GM12878 (cell line): ENCODE measurements at regions not wholly inside any gene's neighbourhood (a gene's known extent, or its start where the extent isn't known, plus 50 kb on each side); places are given as distances from the start of the nearest gene placed in this dataset.
"Not testable (repeated sequence)": the region's sequence is repeated elsewhere in the genome, so short reads cannot be mapped to it uniquely, and the experiment has no call there.

Experiments
- ATAC-seq: fragments of 200-7000 bp; cut with Tn5 transposase; 3 replicates; pipeline ENCODE4 v1.9.1; 2020; ENCODE audit warnings: mild to moderate bottlenecking, moderate library complexity
- BruUV-seq: library from RNA; stranded (reverse); fragments of 400-500 nt; replicated peaks from 2 replicates; lab custom pipeline; 2021; lab: Mats Ljungman, UMichigan
- CTCF ChIA-PET: fragments of 300-600 bp; sonication (Branson Sonifier 250); formaldehyde crosslinking; extraction: SDS; loops from one replicate; lab custom pipeline; 2021; ENCODE audit warnings: inconsistent platforms; lab: Yijun Ruan, JAX
- POLR2A ChIA-PET: fragments of 350-600 bp; formaldehyde crosslinking; extraction: SDS; loops from one replicate; lab custom pipeline; 2021; ENCODE audit warnings: inconsistent platforms; lab: Charles Lee
- RAD21 ChIA-PET: fragments of 300-600 bp; sonication (Branson Sonifier 250); formaldehyde crosslinking; loops from one replicate; lab custom pipeline; 2023; ENCODE audit warnings: antibody characterized with exemption; ENCODE audit not compliant: unreplicated experiment; lab: Charles Lee
- SMC1A ChIA-PET: fragments of 300-600 bp; sonication (Branson Sonifier 250); formaldehyde crosslinking; loops from one replicate; lab custom pipeline; 2023; ENCODE audit not compliant: unreplicated experiment, uncharacterized antibody; lab: Charles Lee
- DNase-seq: peaks from one replicate; pipeline ENCODE4 v3.0.0-alpha.2; 2011; ENCODE audit warnings: low read depth, low spot score
- FAIRE-seq: peaks from 3 replicates; lab custom pipeline; 2011; peaks lifted over from hg19 to GRCh38; lab: Jason Lieb, UNC
- H2AFZ ChIP-seq: 2 replicates; pipeline ENCODE4 v1.6.0; 2011; ENCODE audit warnings: low read depth, low read length, control low read depth; ENCODE audit not compliant: control insufficient read depth
- H3K27ac ChIP-seq: 2 replicates; pipeline ENCODE4 v1.5.1; 2011; ENCODE audit warnings: control low read depth; ENCODE audit not compliant: control insufficient read depth, insufficient read depth
- H3K27me3 ChIP-seq, 2 experiments: replicated peaks in 1 of 2; 2 replicates each; pipeline versions ENCODE4 v1.6.0 to v1.6.1; 2011; ENCODE audit warnings: low read length in 1 of 2; ENCODE audit not compliant: control insufficient read depth in 2 of 2, insufficient read depth in 2 of 2
- H3K36me3 ChIP-seq, 2 experiments: 2 replicates each; pipeline ENCODE4 v1.5.1; 2011; ENCODE audit warnings: low read length in 1 of 2; ENCODE audit not compliant: control insufficient read depth in 2 of 2, insufficient read depth in 2 of 2
- H3K4me1 ChIP-seq: 2 replicates; pipeline ENCODE4 v1.6.1; 2011; ENCODE audit warnings: mild to moderate bottlenecking, low read length, moderate library complexity, mixed read lengths; ENCODE audit not compliant: control insufficient read depth, insufficient read depth
- H3K4me2 ChIP-seq: 2 replicates; pipeline ENCODE4 v1.6.0; 2011; ENCODE audit warnings: control low read depth; ENCODE audit not compliant: control insufficient read depth, insufficient read depth
- H3K4me3 ChIP-seq: fragments of 200-600 bp; sonication (generic); 2 replicates; pipeline ENCODE4 v1.5.1; 2016
- H3K79me2 ChIP-seq: 2 replicates; pipeline ENCODE4 v1.6.0; 2011; ENCODE audit warnings: low read length; ENCODE audit not compliant: control insufficient read depth, insufficient read depth
- H3K9ac ChIP-seq: 2 replicates; pipeline ENCODE4 v1.8.0; 2011; ENCODE audit warnings: low read length, control low read depth, mixed read lengths; ENCODE audit not compliant: control insufficient read depth, insufficient read depth
- H3K9me3 ChIP-seq: replicated peaks from 3 replicates; pipeline ENCODE4 v1.5.1; 2011; ENCODE audit warnings: mild to moderate bottlenecking, low read length; ENCODE audit not compliant: control insufficient read depth, insufficient read depth
- H4K20me1 ChIP-seq: 2 replicates; pipeline ENCODE4 v1.6.0; 2011; ENCODE audit not compliant: control insufficient read depth, insufficient read depth
- LARP7 ChIP-seq: fragments of 450-650 bp; IDR thresholded peaks from 2 replicates; pipeline ENCODE4 v1.6.1; 2017; ENCODE audit warnings: mild to moderate bottlenecking
- NFYA ChIP-seq: IDR thresholded peaks from 2 replicates; pipeline ENCODE4 v1.6.1; 2011; ENCODE audit warnings: low read depth, mild to moderate bottlenecking, low read length, improper control_type of control experiment, borderline replicate concordance
- NR2C1 ChIP-seq: fragments of 450-650 bp; IDR thresholded peaks from 2 replicates; pipeline ENCODE4 v1.6.1; 2017; ENCODE audit warnings: antibody characterized with exemption, mild to moderate bottlenecking, moderate library complexity
- PAX5 ChIP-seq: IDR thresholded peaks from 2 replicates; pipeline ENCODE4 v1.6.1; 2011; ENCODE audit warnings: low read depth, low read length, borderline replicate concordance
- PAX8 ChIP-seq: fragments of 450-650 bp; IDR thresholded peaks from 2 replicates; pipeline ENCODE4 v1.6.1; 2017; ENCODE audit warnings: mild to moderate bottlenecking, moderate library complexity
- SUPT20H ChIP-seq: IDR thresholded peaks from 2 replicates; pipeline ENCODE4 v1.6.1; 2011; ENCODE audit warnings: low read depth, mild to moderate bottlenecking, low read length, moderate library complexity, borderline replicate concordance; ENCODE audit not compliant: control insufficient read depth
- ZNF687 ChIP-seq: fragments of 450-650 bp; IDR thresholded peaks from 2 replicates; pipeline ENCODE4 v1.6.1; 2017; ENCODE audit warnings: mild to moderate bottlenecking, moderate library complexity
- WGBS: methylation state at CpG from one replicate; pipeline ENCODE4 v1.1.6; 2016; ENCODE audit warnings: low lambda C conversion rate; ENCODE audit not compliant: insufficient replicate concordance, insufficient coverage; ENCODE audit errors: missing lambda C conversion rate; 5-methylcytosine and 5-hydroxymethylcytosine counted together
- in situ Hi-C: fragments of 300-500 bp; cut with MboI; formaldehyde crosslinking; loops from 9 replicates; pipeline ENCODE4 v1.14.3; 2018; ENCODE audit warnings: mixed read lengths
- intact Hi-C: fragments of 100-400 bp; cut with micrococcal nuclease; formaldehyde crosslinking; loops from one replicate; pipeline ENCODE4 v1.14.2; 2022; ENCODE audit not compliant: unreplicated experiment
- TF ChIP-seq, protein P1 (sequence below): fragments of 450-650 bp; IDR thresholded peaks from 2 replicates; pipeline ENCODE4 v1.6.1; 2016; ENCODE audit warnings: mild to moderate bottlenecking, moderate library complexity, borderline replicate concordance

DNA sequence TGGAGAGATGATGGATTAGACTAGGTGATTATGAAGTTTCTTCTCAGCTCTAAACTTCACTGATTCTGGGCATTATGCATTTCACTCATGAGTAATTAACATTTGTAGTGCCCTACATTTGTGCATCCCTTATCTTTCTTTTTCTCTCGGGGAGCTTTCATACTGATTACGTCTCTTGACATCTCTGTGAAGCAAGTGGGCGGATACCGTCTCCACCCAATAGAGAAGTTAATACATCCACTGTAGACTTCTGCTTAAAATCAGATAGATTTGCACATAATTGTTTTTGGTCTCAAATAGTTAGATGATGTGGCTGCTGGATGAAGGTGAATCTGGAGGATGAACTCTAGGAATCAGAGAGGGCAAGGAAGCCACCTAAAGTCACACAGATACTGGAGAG lies 653.6 kb upstream of the EEF2KMT start (continued):
- TF ChIP-seq ZNF687: no peak
- TF ChIP-seq, all 136 proteins: peak for 0

- H3K9ac ChIP-seq, DNase-seq, H3K9me3 ChIP-seq, H3K27me3 ChIP-seq, H2AFZ ChIP-seq, ATAC-seq, H3K27ac ChIP-seq, SMC1A ChIA-PET, intact Hi-C loops, in situ Hi-C loops, H3K4me1 ChIP-seq, H3K36me3 ChIP-seq, BruUV-seq, POLR2A ChIA-PET, H3K4me3 ChIP-seq, H3K4me2 ChIP-seq, FAIRE-seq, CTCF ChIA-PET, H3K79me2 ChIP-seq, RAD21 ChIA-PET, H4K20me1 ChIP-seq: not testable (repeated sequence)
- WGBS: 37% methylated on average over 11 of the region's 11 CpGs
Measured at GRCh38 chr16:5750439-5750838, 652.8 kb upstream of the EEF2KMT start.

DNA sequence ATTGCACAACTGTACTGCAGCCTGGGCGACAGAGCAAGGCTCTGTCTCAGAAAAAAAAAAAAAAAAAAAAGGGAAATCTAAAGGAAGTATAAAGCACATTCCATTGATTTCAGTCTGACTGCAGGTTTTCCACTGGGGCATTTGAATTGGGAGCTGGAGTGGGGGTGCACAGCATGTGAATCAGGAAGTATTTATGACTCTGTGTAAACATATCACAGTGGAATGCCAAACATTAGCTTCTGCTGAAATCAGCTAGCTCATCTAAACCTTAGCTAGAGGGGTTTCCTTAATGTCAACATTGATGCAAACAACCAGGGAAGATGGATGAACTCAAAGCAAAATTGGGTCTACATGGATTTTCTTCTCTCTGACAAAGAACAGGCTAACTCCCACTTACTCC lies 641.0 kb upstream of the EEF2KMT start:
- H3K9ac ChIP-seq: no peak overlapping the region
- H3K4me1 ChIP-seq: no peaks in the 10 kb centered on the region
- intact Hi-C loops: no loop called here
- ChIA-PET CTCF (no interaction called here), POLR2A (no interaction called here), RAD21 (no interaction called here), SMC1A (no interaction called here)
- ATAC-seq: no peak
- no peaks in the 10 kb centered on the region for H4K20me1 ChIP-seq
- no TSS peak for BruUV-seq
- H3K4me3 ChIP-seq: no peak overlapping the region
- H2AFZ ChIP-seq: no peak overlapping the region
- in situ Hi-C loops: no loop called here
- no CpG with 5 or more reads among the region's 1 CpG for WGBS
- H3K79me2 ChIP-seq: no peaks in the 10 kb centered on the region
- no peaks in the 10 kb centered on the region for H3K27me3 ChIP-seq
- no peak overlapping the region for H3K4me2 ChIP-seq
- no peaks in the 10 kb centered on the region for H3K36me3 ChIP-seq
- no peak overlapping the region for H3K27ac ChIP-seq
- FAIRE-seq: no peak
- H3K9me3 ChIP-seq: no peaks in the 10 kb centered on the region
- no peak for DNase-seq
- no peak for TF ChIP-seq NR2C1
- TF ChIP-seq NFYA: no peak
- TF ChIP-seq, protein P1, sequence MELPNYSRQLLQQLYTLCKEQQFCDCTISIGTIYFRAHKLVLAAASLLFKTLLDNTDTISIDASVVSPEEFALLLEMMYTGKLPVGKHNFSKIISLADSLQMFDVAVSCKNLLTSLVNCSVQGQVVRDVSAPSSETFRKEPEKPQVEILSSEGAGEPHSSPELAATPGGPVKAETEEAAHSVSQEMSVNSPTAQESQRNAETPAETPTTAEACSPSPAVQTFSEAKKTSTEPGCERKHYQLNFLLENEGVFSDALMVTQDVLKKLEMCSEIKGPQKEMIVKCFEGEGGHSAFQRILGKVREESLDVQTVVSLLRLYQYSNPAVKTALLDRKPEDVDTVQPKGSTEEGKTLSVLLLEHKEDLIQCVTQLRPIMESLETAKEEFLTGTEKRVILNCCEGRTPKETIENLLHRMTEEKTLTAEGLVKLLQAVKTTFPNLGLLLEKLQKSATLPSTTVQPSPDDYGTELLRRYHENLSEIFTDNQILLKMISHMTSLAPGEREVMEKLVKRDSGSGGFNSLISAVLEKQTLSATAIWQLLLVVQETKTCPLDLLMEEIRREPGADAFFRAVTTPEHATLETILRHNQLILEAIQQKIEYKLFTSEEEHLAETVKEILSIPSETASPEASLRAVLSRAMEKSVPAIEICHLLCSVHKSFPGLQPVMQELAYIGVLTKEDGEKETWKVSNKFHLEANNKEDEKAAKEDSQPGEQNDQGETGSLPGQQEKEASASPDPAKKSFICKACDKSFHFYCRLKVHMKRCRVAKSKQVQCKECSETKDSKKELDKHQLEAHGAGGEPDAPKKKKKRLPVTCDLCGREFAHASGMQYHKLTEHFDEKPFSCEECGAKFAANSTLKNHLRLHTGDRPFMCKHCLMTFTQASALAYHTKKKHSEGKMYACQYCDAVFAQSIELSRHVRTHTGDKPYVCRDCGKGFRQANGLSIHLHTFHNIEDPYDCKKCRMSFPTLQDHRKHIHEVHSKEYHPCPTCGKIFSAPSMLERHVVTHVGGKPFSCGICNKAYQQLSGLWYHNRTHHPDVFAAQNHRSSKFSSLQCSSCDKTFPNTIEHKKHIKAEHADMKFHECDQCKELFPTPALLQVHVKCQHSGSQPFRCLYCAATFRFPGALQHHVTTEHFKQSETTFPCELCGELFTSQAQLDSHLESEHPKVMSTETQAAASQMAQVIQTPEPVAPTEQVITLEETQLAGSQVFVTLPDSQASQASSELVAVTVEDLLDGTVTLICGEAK: no peak
- no peak for TF ChIP-seq PAX8
- no peak for TF ChIP-seq PAX5
- no peak for TF ChIP-seq LARP7
- TF ChIP-seq SUPT20H: no peak
